Pancreas (tissue), 10 donors: ENCODE measurements at regions not wholly inside any gene's neighbourhood (a gene's known extent, or its start where the extent isn't known, plus 50 kb on each side); places are given as distances from the start of the nearest gene placed in this dataset.
A peak's percentile ranks its signal among the peaks of the same experiment; 100 is the strongest.
"Not testable (repeated sequence)": the region's sequence is repeated elsewhere in the genome, so short reads cannot be mapped to it uniquely, and the experiment has no call there.

Source experiments
- ATAC-seq, 4 donors: fragments of 200-7000 bp; cut with Tn5 transposase; one replicate each; pipeline versions ENCODE4 v1.8.0 to v1.9.1; 2020; ENCODE audit warnings: mild to moderate bottlenecking in 4 of 4, moderate library complexity in 4 of 4
- DNase-seq, 6 donors: peaks; one replicate each; pipeline ENCODE4 v3.0.0-alpha.2; 2020
- FAIRE-seq: peaks from 2 replicates; lab custom pipeline; 2012; peaks lifted over from hg19 to GRCh38; lab: Jason Lieb, UNC
- H3K27ac ChIP-seq, 4 donors: fragments of 200-600 bp; sonication (generic); 1 replicate in 3 of 4; 2 replicates in 1 of 4; pipeline versions ENCODE4 v1.5.0 to v1.8.0; 2020
- H3K27me3 ChIP-seq, 4 donors: fragments of 200-600 bp; one replicate each; pipeline ENCODE4 v1.8.0; 2021
- H3K36me3 ChIP-seq, 3 donors: fragments of 200-600 bp; sonication (generic) in 1 of 3; one replicate each; pipeline versions ENCODE4 v1.5.0 to v1.8.0; 2020 to 2021
- H3K4me1 ChIP-seq, 3 donors: fragments of 200-600 bp; one replicate each; pipeline ENCODE4 v1.8.0; 2021
- H3K4me3 ChIP-seq, 4 donors: fragments of 200-600 bp; sonication (generic) in 2 of 4; one replicate each; pipeline versions ENCODE4 v1.5.0 to v1.8.0; 2020 to 2021
- H3K9me3 ChIP-seq, 4 donors: fragments of 200-600 bp; one replicate each; pipeline ENCODE4 v1.8.0; 2021
- WGBS, 2 donors: extraction: QIAGEN DNeasy Blood & Tissue Kit; methylation state at CpG; one replicate each; pipeline ENCODE4 v1.1.7; 2013; 5-methylcytosine and 5-hydroxymethylcytosine counted together
- intact Hi-C, 3 donors: fragments of 100-400 bp; cut with DNase I; formaldehyde crosslinking; loops; one replicate each; pipeline versions ENCODE4 v1.11.1 to v1.14.2; 2022
- TF ChIP-seq, protein P1 (sequence below), 4 donors: fragments of 200-600 bp; sonication (generic) in 3 of 4; IDR thresholded peaks; one replicate each; pipeline versions ENCODE4 v1.5.0 to v1.8.0; 2021; ENCODE audit warnings: antibody characterized with exemption in 4 of 4
- donor health status: healthy with polysubstance abuse.
- donor health status: DM: no; HTN: no; CAD: no; lungs with moderate emphysema.
- donor health status: DM: no; HTN: no; CAD: no.
- donor health status: control.
- donor health status: control.
- donor health status: Bipolar disorder and iron deficiency.
- donor health status: DM: yes; HTN: yes; CAD: no.
- donor health status: DM: no; HTN: no; CAD: no.
- donor health status: DM: no; HTN: no; CAD: no.
- donor health status: DM: yes; HTN: yes; CAD: no.

DNA sequence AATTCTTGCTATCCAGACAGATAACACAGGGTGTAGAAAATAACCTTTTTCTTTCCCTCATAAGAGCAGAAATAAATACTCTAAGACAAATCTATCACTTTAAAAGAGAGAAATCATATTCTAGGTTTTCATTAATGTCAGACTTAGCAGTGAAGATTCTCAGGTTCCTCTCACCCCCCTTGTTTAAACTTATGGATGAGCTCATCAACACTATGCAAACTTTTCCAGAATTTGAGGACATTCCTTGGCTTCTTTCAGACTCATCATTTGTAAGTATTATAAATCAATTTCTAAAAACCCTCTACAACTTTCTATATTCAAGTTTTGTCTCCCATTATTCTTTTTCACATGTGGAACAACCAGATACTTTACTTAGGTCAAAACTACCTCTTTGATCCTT is 374.9 kb upstream of the TRPC7 start:
- Histone ChIP-seq H3K27ac (no peak overlapping the region), H3K27me3 (no peaks in the 10 kb centered on the region), H3K4me1 (no peaks in the 10 kb centered on the region), H3K4me3 (no peak overlapping the region), H3K36me3 (no peaks in the 10 kb centered on the region), H3K9me3 (no peaks in the 10 kb centered on the region)
- FAIRE-seq (no peak), DNase-seq (no peak), ATAC-seq (no peak)
- TF ChIP-seq, protein P1, sequence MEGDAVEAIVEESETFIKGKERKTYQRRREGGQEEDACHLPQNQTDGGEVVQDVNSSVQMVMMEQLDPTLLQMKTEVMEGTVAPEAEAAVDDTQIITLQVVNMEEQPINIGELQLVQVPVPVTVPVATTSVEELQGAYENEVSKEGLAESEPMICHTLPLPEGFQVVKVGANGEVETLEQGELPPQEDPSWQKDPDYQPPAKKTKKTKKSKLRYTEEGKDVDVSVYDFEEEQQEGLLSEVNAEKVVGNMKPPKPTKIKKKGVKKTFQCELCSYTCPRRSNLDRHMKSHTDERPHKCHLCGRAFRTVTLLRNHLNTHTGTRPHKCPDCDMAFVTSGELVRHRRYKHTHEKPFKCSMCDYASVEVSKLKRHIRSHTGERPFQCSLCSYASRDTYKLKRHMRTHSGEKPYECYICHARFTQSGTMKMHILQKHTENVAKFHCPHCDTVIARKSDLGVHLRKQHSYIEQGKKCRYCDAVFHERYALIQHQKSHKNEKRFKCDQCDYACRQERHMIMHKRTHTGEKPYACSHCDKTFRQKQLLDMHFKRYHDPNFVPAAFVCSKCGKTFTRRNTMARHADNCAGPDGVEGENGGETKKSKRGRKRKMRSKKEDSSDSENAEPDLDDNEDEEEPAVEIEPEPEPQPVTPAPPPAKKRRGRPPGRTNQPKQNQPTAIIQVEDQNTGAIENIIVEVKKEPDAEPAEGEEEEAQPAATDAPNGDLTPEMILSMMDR (IDR thresholded peaks at IDR 0.05), result no peak
- intact Hi-C loops, result no loop called here

DNA sequence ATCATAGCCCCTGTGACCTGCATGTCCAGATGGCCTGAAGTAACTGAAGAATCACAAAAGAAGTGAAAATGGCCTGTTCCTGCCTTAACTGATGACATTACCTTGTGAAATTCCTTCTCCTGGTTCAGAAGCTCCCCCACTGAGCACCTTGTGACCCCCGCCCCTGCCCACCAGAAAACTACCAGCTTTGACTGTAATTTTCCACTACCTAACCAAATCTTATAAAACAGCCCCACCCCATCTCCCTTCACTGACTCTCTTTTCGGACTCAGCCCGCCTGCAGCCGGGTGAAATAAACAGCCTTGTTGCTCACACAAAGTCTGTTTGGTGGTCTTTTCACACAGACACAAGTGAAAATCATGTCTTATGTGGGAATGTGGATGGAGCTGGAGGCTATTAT is 373.9 kb upstream of the TRPC7 start:
- intact Hi-C loops, H3K36me3 ChIP-seq, H3K4me1 ChIP-seq, FAIRE-seq, DNase-seq, H3K4me3 ChIP-seq, H3K27ac ChIP-seq, ATAC-seq, H3K9me3 ChIP-seq, H3K27me3 ChIP-seq: not testable (repeated sequence)
- WGBS, 2 donors, result 74 to 81% methylated on average over 4 of the region's 4 CpGs

DNA sequence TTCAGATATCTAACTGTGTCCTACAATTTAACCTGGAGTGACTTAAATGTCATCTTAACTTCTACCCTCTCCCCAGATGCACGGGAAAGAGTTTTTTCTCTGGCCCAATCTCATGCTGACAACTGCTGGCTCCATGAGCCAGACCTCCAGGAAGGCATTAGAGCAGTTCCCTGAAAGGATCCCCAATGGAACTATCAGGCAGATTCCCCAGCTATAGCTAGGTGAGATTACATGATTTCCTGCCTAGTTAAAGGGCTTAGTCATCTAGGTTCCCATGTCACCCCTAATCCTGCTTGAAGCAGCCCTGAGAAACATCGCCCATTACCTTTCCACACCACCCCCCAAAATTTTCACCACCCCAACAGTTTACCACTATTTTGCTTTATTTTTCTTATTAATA is 373.5 kb upstream of the TRPC7 start:
- DNase-seq (no peak), ATAC-seq (no peak), FAIRE-seq (no peak)
- no peaks in the 10 kb centered on the region for H3K36me3 ChIP-seq
- TF ChIP-seq, protein P1 (IDR thresholded peaks at IDR 0.05), result no peak
- 81 to 90% methylated on average over 2 of the region's 2 CpGs for WGBS, 2 donors
- H3K27ac ChIP-seq, result no peak overlapping the region
- no peak overlapping the region for H3K4me3 ChIP-seq
- no peaks in the 10 kb centered on the region for H3K27me3 ChIP-seq
- no peaks in the 10 kb centered on the region for H3K4me1 ChIP-seq
- intact Hi-C loops, result no loop called here
- no peaks in the 10 kb centered on the region for H3K9me3 ChIP-seq

DNA sequence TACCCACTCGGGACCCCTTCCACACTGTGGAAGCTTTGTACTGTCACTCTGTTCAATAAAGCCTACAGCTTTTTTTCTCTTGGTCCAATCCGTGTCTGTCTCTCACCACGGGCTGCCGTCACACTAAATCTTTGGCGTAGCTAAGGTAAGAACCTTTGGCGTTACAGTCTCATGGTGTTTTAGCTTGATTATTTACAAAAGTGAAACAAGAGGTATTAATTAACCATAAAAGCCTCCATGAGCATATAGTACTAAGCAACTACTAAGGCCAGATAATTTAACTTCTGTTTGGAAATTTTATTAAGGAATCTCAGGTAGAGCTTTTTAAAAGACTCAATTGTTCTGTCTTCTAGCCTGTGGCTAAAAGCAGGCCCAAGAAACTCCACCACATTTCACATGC is 370.7 kb upstream of the TRPC7 start:
- Histone ChIP-seq H3K9me3 (no peaks in the 10 kb centered on the region), H3K27me3 (no peaks in the 10 kb centered on the region), H3K4me1 (no peaks in the 10 kb centered on the region), H3K27ac (no peak overlapping the region), H3K36me3 (no peaks in the 10 kb centered on the region), H3K4me3 (no peak overlapping the region)
- no peak for FAIRE-seq
- intact Hi-C loops, result no loop called here
- TF ChIP-seq, protein P1 (IDR thresholded peaks at IDR 0.05), result no peak
- ATAC-seq, result no peak
- 20 to 21% methylated on average over 6 of the region's 6 CpGs for WGBS, 2 donors
- DNase-seq, result no peak

DNA sequence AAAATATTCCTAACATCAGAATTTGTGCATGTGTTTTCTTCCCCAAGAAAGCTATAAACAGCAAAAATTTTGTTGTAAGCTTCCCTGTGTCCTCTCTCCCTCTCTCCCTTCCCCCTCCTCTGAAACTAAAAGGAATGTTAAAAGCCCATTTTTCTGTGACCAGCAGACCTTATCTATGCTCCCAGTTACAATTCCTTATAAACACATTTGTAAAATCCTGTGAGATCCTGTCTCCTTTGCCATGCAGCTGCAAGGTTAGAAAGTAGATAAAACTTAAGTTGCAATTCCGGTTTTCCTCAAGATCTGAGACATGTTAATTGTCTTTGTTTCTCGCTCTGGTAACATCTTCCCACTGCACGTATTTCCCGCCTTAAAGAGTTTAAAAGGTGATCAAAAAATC is 370.3 kb upstream of the TRPC7 start:
- peak; percentile 17 for FAIRE-seq
- H3K27me3 ChIP-seq, H3K36me3 ChIP-seq, DNase-seq, H3K27ac ChIP-seq, H3K4me3 ChIP-seq, ATAC-seq, intact Hi-C loops, H3K9me3 ChIP-seq, H3K4me1 ChIP-seq: not testable (repeated sequence)
- WGBS, 2 donors, result 22% methylated on average over 4 of the region's 4 CpGs

DNA sequence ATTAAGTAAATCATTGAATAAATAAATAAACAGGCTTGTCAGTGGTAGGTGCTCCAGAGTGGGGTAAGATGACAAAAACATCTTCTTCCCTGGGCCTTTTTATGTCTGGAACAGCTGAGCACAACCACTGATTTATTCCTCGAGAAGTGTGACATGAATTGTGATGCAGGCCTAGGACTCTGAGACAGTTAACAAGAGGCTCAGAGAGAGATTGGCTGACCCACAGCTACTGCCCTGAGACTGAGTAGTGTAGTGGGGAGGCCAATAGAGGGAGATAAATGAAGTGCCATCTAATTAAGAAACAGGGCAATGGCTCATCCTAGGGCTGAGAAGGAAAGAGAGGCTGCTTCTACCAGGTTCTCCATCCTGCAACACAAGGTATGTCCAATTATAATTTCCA is 369.3 kb upstream of the TRPC7 start:
- no peak for ATAC-seq
- Histone ChIP-seq H3K36me3 (no peaks in the 10 kb centered on the region), H3K4me1 (no peaks in the 10 kb centered on the region), H3K9me3 (no peaks in the 10 kb centered on the region), H3K4me3 (no peak overlapping the region), H3K27me3 (no peaks in the 10 kb centered on the region), H3K27ac (no peak overlapping the region)
- intact Hi-C loops, result no loop called here
- WGBS, 2 donors, result 89 to 96% methylated on average over 1 of the region's 1 CpG
- no peak for FAIRE-seq
- TF ChIP-seq, protein P1 (IDR thresholded peaks at IDR 0.05), result no peak
- DNase-seq, result no peak
